ENCODE measurements at regions not wholly inside any gene's neighbourhood (a gene's known extent, or its start where the extent isn't known, plus 50 kb on each side); places are given as distances from the start of the nearest gene placed in this dataset.

DNA sequence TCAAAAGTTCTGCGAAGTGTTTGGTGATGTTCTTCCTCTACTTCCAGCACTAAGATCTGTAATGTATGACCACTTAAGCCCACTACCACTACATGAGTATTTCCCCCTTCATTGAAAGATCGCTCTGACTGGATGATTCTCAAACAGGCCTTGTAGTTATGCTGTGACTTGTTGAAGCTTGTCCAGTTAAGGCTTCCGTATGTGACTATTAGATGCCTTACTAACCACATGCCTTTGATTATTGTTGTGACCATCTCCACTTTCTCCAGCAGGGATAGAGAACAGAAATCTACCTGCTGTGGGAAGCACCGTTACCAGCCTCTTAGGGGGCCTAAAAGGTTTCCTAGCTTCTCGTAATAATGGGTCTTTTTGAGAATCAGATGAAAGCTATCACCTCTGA lies 81.1 kb downstream of the NOC3L start:
- POLR2A ChIA-PET, result no interaction called here
- Histone ChIP-seq H3K27ac (ENCODE audit: low read depth, low read length) (no peak overlapping the region), H3K4me2 (ENCODE audit: low read length) (no peak overlapping the region), H3K36me3 (ENCODE audit: control insufficient read depth in 1 of 2, insufficient read depth in 2 of 2, low read length in 2 of 2) (no peaks in the 10 kb centered on the region), H3K4me3 (replicated peaks in 1 of 2; ENCODE audit: low read depth in 1 of 2, low read length in 2 of 2) (no peak overlapping the region), H2AFZ (ENCODE audit: low read depth, low read length, poor library complexity, severe bottlenecking) (no peak overlapping the region), H3K9ac (ENCODE audit: low read length) (no peak overlapping the region), H3K9me2 (ENCODE audit: insufficient read depth) (no peaks in the 10 kb centered on the region), H3K79me2 (ENCODE audit: insufficient read depth, low read length) (no peaks in the 10 kb centered on the region), H3K27me3 (ENCODE audit: insufficient read depth, low read length) (no peaks in the 10 kb centered on the region), H3K4me1 (ENCODE audit: control insufficient read depth in 1 of 2, insufficient read depth in 2 of 2, low read length in 2 of 2) (no peaks in the 10 kb centered on the region), H3K9me3 (ENCODE audit: control insufficient read depth in 1 of 2, insufficient read depth in 1 of 2, low read depth in 1 of 2, low read length in 2 of 2) (no peaks in the 10 kb centered on the region), H4K20me1 (ENCODE audit: insufficient read depth) (no peaks in the 10 kb centered on the region)
- intact Hi-C loops (cut with micrococcal nuclease), result no loop called here
- TF ChIP-seq SP1 (IDR thresholded peaks at IDR 0.05; ENCODE audit: low read depth) (no peak), POLR2AphosphoS5 (IDR thresholded peaks at IDR 0.05; ENCODE audit: low read depth, low read length) (no peak), EZH2phosphoT487 (IDR thresholded peaks at IDR 0.05; ENCODE audit: borderline replicate concordance) (no peak), POLR2A (IDR thresholded peaks at IDR 0.05; ENCODE audit: borderline replicate concordance, extremely low read depth, insufficient read depth, insufficient read length) (no peak), RAD21 (IDR thresholded peaks at IDR 0.05; ENCODE audit: low read depth) (no peak), CBX3 (IDR thresholded peaks at IDR 0.05; ENCODE audit: low read depth) (no peak), CEBPB (IDR thresholded peaks at IDR 0.05; ENCODE audit: low read depth) (no peak), EZH2 (IDR thresholded peaks at IDR 0.05) (no peak), TCF7L2 (IDR thresholded peaks at IDR 0.05; ENCODE audit: borderline replicate concordance, extremely low read depth, insufficient read depth, insufficient read length) (no peak), FOSL1 (IDR thresholded peaks at IDR 0.05; ENCODE audit: low read depth) (no peak), ELF1 (IDR thresholded peaks at IDR 0.05; ENCODE audit: borderline replicate concordance, low read depth) (no peak), YY1 (IDR thresholded peaks at IDR 0.05; ENCODE audit: extremely low read depth, insufficient replicate concordance, low read depth, low read length) (no peak)
- TF ChIP-seq, protein P1, sequence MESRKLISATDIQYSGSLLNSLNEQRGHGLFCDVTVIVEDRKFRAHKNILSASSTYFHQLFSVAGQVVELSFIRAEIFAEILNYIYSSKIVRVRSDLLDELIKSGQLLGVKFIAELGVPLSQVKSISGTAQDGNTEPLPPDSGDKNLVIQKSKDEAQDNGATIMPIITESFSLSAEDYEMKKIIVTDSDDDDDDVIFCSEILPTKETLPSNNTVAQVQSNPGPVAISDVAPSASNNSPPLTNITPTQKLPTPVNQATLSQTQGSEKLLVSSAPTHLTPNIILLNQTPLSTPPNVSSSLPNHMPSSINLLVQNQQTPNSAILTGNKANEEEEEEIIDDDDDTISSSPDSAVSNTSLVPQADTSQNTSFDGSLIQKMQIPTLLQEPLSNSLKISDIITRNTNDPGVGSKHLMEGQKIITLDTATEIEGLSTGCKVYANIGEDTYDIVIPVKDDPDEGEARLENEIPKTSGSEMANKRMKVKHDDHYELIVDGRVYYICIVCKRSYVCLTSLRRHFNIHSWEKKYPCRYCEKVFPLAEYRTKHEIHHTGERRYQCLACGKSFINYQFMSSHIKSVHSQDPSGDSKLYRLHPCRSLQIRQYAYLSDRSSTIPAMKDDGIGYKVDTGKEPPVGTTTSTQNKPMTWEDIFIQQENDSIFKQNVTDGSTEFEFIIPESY (IDR thresholded peaks at IDR 0.05; ENCODE audit: extremely low read depth, insufficient replicate concordance, low read length), result no peak
- no peak for ATAC-seq
- DNase-seq (ENCODE audit: low read depth, low spot score), result no peak
- CTCF ChIA-PET, result interaction anchor here (1.6 kb wide), 1 partner anchor 163 kb away, joined by 4 read pairs; no protein-coding TSS in a partner anchor
- no TSS peak for BruUV-seq (replicated peaks)
- RAD21 ChIA-PET (ENCODE audit: low non-redundant PET in 1 of 2, low total read pairs in 2 of 2, uncharacterized antibody in 2 of 2, unreplicated experiment in 2 of 2), result no interaction called here
